Activated T-cell treated with anti-CD3 and anti-CD28 coated beads, Interleukin-2, amount 50 U/mL, for 24 hours (primary cell): ENCODE measurements at regions not wholly inside any gene's neighbourhood (a gene's known extent, or its start where the extent isn't known, plus 50 kb on each side); places are given as distances from the start of the nearest gene placed in this dataset.
"Not testable (repeated sequence)": the region's sequence is repeated elsewhere in the genome, so short reads cannot be mapped to it uniquely, and the experiment has no call there.

Experiments
- DNase-seq: peaks from one replicate; pipeline ENCODE4 v3.0.0-alpha.2; 2020
- H3K27ac Mint-ChIP-seq: 2 replicates; pipeline ENCODE4 v1.8.0; 2020; ENCODE audit warnings: mild to moderate bottlenecking, mixed read lengths
- H3K27me3 Mint-ChIP-seq: 2 replicates; pipeline ENCODE4 v1.8.0; 2020; ENCODE audit warnings: mixed read lengths
- H3K36me3 Mint-ChIP-seq: 2 replicates; pipeline ENCODE4 v1.8.0; 2020; ENCODE audit warnings: low read depth, mixed read lengths
- H3K4me1 Mint-ChIP-seq: 2 replicates; pipeline ENCODE4 v1.8.0; 2020; ENCODE audit warnings: low read depth, mixed read lengths
- H3K4me3 Mint-ChIP-seq: 2 replicates; pipeline ENCODE4 v1.8.0; 2020; ENCODE audit warnings: mild to moderate bottlenecking, moderate library complexity, mixed read lengths
- H3K9me3 Mint-ChIP-seq: 2 replicates; pipeline ENCODE4 v1.8.0; 2020; ENCODE audit warnings: mixed read lengths

DNA sequence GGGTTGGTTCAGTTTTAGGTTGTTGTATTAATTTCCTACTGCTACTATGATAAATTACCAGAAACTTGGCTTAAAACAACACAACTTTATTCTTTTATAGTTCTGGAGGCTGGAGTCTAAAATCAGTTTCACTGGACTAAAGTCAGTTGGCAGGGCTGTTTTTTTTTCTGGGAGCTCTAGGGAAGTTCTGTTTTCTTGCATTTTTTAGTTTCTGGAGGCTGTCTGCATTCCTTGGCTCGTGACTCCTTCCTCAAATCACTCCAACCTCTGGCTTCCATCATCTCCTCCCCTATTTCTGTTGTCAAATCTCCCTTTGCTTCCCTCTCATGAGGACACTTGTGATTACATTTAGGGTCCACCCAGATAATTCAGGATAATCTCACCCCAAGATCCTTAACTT lies 51.3 kb upstream of the SUB1 start:
- Mint-ChIP-seq H3K4me3 (peak overlapping the region; percentile 49), H3K27me3 (no peaks in the 10 kb centered on the region), H3K4me1 (peaks cover 75% of the 10 kb centered on the region), H3K36me3 (peaks cover 28% of the 10 kb centered on the region), H3K9me3 (no peaks in the 10 kb centered on the region), H3K27ac (peak overlapping the region; percentile 24)
- DNase-seq: no peak

DNA sequence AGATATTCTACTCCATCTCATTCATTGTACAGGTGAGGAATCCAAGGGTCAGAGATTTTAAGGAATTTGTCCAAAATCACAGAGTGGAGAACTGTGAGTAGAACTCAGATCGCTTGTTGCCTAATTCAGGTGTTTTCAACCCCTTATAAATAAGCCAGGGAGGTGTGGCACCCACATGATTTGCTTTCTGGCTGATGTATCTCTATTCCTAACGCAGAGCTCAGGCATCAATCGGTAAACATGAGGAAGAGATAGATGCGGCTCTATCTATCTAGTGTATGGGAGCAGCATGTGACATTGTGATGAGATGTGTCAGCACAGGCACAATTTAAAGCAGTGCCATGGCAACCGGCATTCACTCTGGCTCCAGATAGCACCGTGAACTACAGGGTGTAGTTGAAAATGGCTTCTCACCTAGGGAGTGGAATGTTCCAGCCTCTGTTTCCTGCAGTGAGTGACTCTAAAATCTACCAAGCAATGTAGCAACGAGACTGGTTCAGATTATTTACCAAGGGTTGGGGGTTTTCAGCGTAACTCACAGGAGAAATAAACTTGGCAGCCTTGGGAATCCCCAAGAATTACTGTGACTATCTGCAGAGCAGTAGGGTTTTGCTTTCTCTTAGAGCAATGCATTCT lies 53.4 kb upstream of the SUB1 start:
- Mint-ChIP-seq H3K9me3 (no peaks in the 10 kb centered on the region), H3K36me3 (peaks cover 18% of the 10 kb centered on the region), H3K27ac (peak overlapping the region; percentile 97), H3K27me3 (no peaks in the 10 kb centered on the region), H3K4me1 (peaks cover 55% of the 10 kb centered on the region), H3K4me3 (peak overlapping the region; percentile 84)
- DNase-seq: peak; percentile 59

DNA sequence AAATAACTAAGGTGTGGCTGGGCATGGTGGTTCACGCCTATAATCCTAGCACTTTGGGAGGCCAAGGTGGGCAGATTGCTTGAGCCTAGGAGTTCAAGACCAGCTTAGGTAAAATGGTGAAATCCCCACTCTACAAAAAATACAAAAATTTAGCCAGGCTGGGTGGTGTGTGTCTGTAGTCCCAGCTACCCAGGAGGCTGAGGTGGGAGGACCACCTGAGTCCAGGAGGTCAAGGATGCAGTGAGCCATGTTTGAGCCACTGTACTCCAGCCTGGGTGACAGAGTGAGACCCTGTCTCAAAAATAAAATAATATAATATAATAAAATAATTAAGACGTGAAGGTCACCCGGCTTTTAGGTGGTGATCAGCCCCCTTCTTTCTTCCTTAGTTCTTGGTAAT lies 58.0 kb upstream of the SUB1 start:
- DNase-seq, H3K27ac Mint-ChIP-seq, H3K4me3 Mint-ChIP-seq, H3K27me3 Mint-ChIP-seq, H3K36me3 Mint-ChIP-seq, H3K9me3 Mint-ChIP-seq: not testable (repeated sequence)
- H3K4me1 Mint-ChIP-seq: peaks cover 36% of the 10 kb centered on the region

DNA sequence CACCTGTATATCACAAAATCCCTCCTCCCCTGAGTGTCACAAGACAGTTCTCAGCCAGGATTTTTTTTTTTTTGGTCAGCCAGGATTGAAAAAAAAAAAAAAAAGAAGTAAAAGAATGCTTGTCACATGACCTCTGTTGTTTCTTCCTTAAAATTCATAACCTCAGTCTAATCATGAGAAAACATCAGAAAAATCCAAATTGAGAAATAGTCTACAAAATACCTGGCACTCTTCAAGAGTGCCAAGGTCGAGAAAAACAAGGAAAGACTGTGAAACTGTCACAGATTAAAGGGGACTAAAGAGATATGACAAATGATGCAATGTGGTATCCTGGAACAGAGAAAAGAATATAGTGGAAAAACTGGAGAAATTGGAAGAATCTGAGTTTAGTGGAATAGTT lies 58.5 kb upstream of the SUB1 start:
- Mint-ChIP-seq H3K4me1 (peaks cover 33% of the 10 kb centered on the region), H3K27me3 (no peaks in the 10 kb centered on the region), H3K27ac (no peak overlapping the region), H3K9me3 (no peaks in the 10 kb centered on the region), H3K36me3 (peaks cover 2% of the 10 kb centered on the region), H3K4me3 (no peak overlapping the region)
- DNase-seq: no peak

DNA sequence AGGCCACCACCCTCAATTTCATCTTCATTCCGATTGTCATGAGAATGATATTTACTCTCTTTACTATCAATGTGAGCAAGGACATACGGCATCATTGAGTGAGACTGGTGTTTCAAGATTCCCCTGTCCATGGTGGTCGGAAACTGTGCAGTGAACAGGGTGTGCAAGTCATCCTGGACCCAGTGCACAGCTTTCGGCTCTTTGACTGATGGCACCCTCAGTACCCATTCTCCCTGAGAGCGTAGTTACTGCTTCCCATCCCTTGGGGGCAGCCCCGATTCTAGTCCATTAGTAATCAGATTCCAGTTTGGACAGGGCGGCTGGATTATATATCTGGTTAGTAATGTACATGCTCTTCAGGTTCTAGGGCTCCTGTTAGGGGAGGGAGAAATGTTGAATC lies 61.7 kb upstream of the SUB1 start:
- H3K9me3 Mint-ChIP-seq: no peaks in the 10 kb centered on the region
- no peak for DNase-seq
- H3K27me3 Mint-ChIP-seq: no peaks in the 10 kb centered on the region
- H3K4me3 Mint-ChIP-seq: no peak overlapping the region
- no peak overlapping the region for H3K27ac Mint-ChIP-seq
- H3K36me3 Mint-ChIP-seq: no peaks in the 10 kb centered on the region
- peaks cover 18% of the 10 kb centered on the region for H3K4me1 Mint-ChIP-seq

DNA sequence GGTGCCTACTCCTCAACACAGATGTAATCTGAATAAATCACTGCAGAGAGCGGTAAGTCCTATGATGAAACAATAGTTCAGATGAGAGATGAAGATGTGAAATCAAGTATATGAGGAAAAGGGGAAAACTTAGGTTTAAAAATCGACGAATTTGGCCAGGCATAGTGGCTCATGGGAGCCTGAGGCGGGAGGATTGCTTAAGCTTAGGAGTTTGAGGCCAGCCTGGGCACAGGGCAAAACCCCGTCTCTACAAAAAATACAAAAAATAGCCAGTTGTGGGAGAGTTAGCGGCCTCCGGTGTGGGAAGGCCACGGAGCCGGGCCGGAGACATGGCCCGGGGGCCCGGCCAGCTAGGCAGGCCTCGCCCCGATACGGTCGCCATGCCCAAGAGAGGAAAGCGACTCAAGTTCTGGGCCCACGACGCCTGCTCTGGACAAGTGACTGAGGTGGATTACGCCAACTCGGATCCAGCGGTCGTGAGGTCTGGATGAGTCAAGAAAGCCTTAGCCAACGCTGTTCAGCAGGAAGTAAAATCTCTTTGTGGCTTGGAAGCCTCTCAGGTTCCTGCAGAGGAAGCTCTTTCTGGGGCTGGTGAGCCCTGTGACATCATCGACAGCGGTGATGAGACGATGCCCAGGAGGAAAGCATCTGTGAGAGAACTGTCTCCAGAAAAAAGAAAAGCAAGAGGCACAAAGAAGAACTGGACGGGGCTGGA lies 62.8 kb upstream of the SUB1 start:
- Mint-ChIP-seq H3K27ac (no peak overlapping the region), H3K4me1 (peaks cover 16% of the 10 kb centered on the region)
- DNase-seq: no peak

DNA sequence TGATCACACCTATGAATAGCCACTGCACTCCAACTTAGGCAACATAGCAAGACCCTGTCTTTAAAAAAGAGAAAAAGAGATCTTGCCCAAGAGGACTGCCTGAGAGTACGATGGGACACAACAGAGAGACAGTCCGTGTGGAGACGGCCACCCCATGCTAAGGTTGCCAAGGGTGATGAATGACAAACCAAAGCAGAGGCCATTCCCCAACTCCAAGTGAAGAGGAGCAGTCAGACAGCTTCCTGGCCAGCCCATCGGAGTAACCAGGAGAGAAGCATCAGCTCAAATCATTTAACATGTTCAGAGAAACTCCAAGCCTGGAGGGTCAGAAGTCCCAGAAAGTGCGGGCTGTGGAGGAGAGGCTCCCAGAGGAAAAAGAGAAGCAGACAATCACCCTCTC lies 63.9 kb upstream of the SUB1 start:
- Mint-ChIP-seq H3K36me3 (no peaks in the 10 kb centered on the region), H3K9me3 (no peaks in the 10 kb centered on the region), H3K4me1 (peaks cover 16% of the 10 kb centered on the region), H3K4me3 (no peak overlapping the region), H3K27ac (no peak overlapping the region), H3K27me3 (no peaks in the 10 kb centered on the region)
- DNase-seq: no peak

More for the DNA sequence above, 62.8 kb upstream of the SUB1 start:
- Mint-ChIP-seq H3K4me3 (no peak overlapping the region), H3K36me3 (no peaks in the 10 kb centered on the region), H3K9me3 (no peaks in the 10 kb centered on the region), H3K27me3 (no peaks in the 10 kb centered on the region)

DNA sequence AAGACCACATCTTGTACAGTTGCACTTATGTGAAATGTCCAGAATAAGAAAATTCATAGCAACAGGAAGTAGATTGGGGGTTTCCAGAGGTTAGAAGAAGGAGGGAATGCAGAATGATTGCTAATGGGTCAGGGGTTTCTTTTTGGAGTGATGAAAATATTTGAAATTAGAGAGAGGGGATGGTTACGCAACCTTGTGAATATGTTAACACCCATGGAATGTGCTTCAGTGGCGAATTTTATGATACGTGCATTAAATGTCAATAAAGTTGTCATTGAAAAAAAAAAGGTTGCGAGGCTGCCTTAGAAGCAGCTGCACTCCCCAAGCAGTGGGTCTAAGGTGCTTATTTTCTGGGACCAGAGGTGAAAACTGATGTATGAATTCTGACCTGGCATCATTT lies 64.4 kb upstream of the SUB1 start:
- H3K4me1 Mint-ChIP-seq: peaks cover 16% of the 10 kb centered on the region
- H3K36me3 Mint-ChIP-seq: no peaks in the 10 kb centered on the region
- H3K4me3 Mint-ChIP-seq: no peak overlapping the region
- DNase-seq: no peak
- no peak overlapping the region for H3K27ac Mint-ChIP-seq
- H3K27me3 Mint-ChIP-seq: no peaks in the 10 kb centered on the region
- H3K9me3 Mint-ChIP-seq: no peaks in the 10 kb centered on the region

DNA sequence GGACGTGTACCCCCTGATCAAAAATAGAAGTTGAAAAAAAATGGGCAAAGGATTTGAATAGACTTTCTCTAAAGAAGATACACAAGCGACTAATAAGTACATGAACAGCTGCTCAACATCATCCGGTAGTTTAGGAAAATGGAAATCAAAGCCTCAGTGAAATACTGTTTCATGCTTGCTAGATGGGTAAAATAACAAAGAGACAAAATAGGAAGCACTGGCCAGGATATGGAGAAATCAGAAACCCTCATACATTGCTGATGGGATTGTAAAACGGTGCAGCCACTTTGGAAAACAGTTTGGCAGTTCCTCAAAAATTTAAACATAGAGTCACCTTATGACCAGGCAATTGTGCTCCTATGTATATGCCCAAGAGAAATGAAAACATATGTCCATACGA lies 65.0 kb upstream of the SUB1 start:
- Mint-ChIP-seq H3K9me3 (no peaks in the 10 kb centered on the region), H3K27me3 (no peaks in the 10 kb centered on the region), H3K27ac (no peak overlapping the region), H3K4me1 (peaks cover 16% of the 10 kb centered on the region), H3K4me3 (no peak overlapping the region), H3K36me3 (no peaks in the 10 kb centered on the region)
- DNase-seq: no peak

DNA sequence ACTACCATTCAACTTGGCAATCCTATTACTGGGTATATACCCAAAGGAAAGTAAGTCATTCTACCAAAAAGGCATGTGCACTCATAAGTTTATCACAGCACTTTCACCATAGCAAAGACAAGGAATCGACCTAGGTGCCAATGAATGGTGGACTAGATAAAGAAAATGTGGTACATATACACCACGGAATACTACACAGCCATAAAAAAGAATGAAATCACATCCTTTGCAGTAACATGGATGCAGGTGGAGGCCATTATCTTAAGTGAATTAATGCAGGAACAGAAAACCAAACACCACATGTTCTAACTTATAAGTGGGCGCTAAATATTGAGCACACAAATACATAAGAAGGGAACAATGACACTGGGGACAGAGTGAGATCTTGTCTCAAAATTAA lies 65.8 kb upstream of the SUB1 start:
- DNase-seq: no peak
- H3K27me3 Mint-ChIP-seq: no peaks in the 10 kb centered on the region
- H3K27ac Mint-ChIP-seq: no peak overlapping the region
- H3K36me3 Mint-ChIP-seq: no peaks in the 10 kb centered on the region
- no peaks in the 10 kb centered on the region for H3K9me3 Mint-ChIP-seq
- no peak overlapping the region for H3K4me3 Mint-ChIP-seq
- peaks cover 16% of the 10 kb centered on the region for H3K4me1 Mint-ChIP-seq

DNA sequence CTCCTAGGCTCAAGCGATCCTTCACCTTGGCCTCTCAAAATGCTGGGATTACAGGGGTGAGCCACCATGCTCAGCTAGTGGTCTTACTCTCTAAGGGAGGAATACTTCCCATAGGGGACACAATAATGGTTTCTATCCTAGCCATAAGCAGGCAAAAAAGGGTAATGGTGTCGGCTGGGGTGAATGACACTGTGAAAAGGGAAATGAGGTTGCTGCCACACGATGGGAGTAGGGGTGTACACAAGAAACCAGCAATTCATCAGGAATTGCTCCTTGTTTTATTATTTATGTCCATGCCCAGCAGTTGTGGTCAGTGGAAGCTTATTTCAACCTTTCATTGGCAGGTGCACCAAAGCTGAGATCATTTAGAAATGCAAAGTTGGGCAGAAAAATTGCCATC lies 70.3 kb upstream of the ZFR start:
- Mint-ChIP-seq H3K36me3 (no peaks in the 10 kb centered on the region), H3K4me3 (no peak overlapping the region), H3K27ac (no peak overlapping the region), H3K27me3 (no peaks in the 10 kb centered on the region), H3K4me1 (no peaks in the 10 kb centered on the region), H3K9me3 (no peaks in the 10 kb centered on the region)
- no peak for DNase-seq

DNA sequence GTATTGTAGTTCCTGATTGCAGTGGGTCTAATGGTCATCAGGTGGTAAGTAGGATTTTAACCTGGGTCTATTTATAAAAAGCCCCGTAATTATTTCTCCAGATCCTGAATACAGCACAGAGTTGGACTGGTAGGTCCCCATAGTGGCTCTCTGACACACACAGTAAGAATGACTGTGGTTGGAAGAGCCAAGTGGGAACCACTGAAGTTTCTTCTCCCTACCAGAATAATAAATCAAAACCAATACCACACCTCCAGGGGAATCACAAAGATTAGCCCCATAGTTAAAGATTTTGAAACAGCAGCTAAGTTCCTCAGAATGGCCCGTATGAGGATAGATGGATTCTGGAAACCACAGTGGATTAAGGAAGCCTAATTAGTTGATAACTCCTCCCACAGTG lies 68.4 kb upstream of the ZFR start:
- no peak for DNase-seq
- Mint-ChIP-seq H3K4me3 (no peak overlapping the region), H3K4me1 (no peaks in the 10 kb centered on the region), H3K36me3 (no peaks in the 10 kb centered on the region), H3K9me3 (no peaks in the 10 kb centered on the region), H3K27me3 (no peaks in the 10 kb centered on the region), H3K27ac (no peak overlapping the region)

DNA sequence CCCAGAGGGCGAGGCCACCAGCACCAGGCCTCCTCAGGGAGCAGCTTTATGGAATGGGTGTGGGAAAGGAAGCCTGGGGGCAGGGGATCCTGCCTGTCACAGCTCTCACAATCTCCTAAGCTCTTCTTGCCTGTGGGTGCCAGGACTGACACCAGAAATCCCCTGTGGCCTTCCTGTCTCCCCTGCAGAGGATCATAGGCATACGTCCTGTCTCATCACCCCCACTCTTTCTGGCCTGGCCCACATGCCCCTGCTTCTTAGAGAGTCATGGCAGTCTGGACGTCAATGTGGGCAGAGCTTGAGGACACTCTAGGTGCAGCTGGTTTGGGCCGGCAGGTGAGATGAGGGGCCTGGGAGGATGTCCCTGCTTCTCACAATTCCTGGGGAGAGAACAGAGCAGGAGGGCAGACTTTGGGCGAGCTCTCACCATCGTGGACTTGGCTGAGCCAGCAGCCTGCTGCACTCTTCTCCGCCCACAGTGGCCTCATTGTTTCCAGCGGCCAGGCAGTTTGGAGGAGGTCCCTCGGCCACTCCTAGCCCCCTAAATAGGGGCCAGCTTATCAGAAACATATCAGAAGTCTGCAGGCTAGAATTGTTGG lies 67.3 kb upstream of the ZFR start:
- DNase-seq: no peak
- Mint-ChIP-seq H3K9me3 (no peaks in the 10 kb centered on the region), H3K4me3 (no peak overlapping the region), H3K4me1 (no peaks in the 10 kb centered on the region), H3K27me3 (no peaks in the 10 kb centered on the region), H3K27ac (no peak overlapping the region), H3K36me3 (no peaks in the 10 kb centered on the region)

DNA sequence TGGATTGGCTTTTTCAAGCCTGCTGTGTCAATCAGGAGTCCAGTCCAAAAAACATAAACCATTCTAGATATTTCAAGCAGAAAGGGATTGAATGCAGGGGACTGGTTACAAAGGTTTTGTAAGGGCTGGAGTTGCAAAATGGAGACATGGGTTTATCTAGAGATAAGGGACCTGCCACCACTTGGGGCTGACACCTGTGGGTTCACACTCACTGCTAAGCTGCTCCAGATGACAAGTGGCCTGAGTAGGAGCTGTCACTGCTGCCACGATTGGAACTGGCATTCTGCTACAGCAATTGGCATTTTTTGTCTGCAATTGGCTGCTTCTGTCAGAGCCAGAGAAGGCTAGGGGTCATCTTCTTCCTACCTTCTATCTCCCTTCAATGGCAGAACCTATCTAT lies 66.3 kb upstream of the ZFR start:
- H3K36me3 Mint-ChIP-seq: no peaks in the 10 kb centered on the region

More for the DNA sequence above, 66.3 kb upstream of the ZFR start:
- DNase-seq: no peak
- Mint-ChIP-seq H3K9me3 (no peaks in the 10 kb centered on the region), H3K27me3 (no peaks in the 10 kb centered on the region), H3K27ac (no peak overlapping the region), H3K4me1 (no peaks in the 10 kb centered on the region), H3K4me3 (no peak overlapping the region)
